Tibial nerve (tissue), 4 donors: ENCODE measurements at regions not wholly inside any gene's neighbourhood (a gene's known extent, or its start where the extent isn't known, plus 50 kb on each side); places are given as distances from the start of the nearest gene placed in this dataset.

Source experiments
- CTCF ChIP-seq, 5 experiments: fragments of 200-600 bp in 3 of 5; fragments of 450-650 bp in 2 of 5; sonication (generic) in 3 of 5; IDR thresholded peaks; one replicate each; pipeline ENCODE4 v1.5.1; 2016 to 2019; ENCODE audit warnings: antibody characterized with exemption in 5 of 5, mild to moderate bottlenecking in 3 of 5, moderate library complexity in 2 of 5
- EP300 ChIP-seq, 2 donors: sonication (generic); formaldehyde crosslinking; IDR thresholded peaks; one replicate each; pipeline ENCODE4 v1.6.1; 2017; ENCODE audit warnings: antibody characterized with exemption in 2 of 2, mild to moderate bottlenecking in 1 of 2
- POLR2A ChIP-seq, 2 donors: fragments of 450-650 bp; IDR thresholded peaks; one replicate each; pipeline ENCODE4 v1.6.1; 2017; ENCODE audit warnings: antibody characterized with exemption in 2 of 2, mild to moderate bottlenecking in 2 of 2, moderate library complexity in 2 of 2

GRCh38 chr2:173653432-173653805 is 298.7 kb downstream of the CDCA7 start:
- TF ChIP-seq CTCF (IDR thresholded peaks at IDR 0.05): no peak
- no peak for TF ChIP-seq POLR2A (IDR thresholded peaks at IDR 0.05)
- TF ChIP-seq EP300 (IDR thresholded peaks at IDR 0.05): no peak
